ENCODE measurements at regions not wholly inside any gene's neighbourhood (a gene's known extent, or its start where the extent isn't known, plus 50 kb on each side); places are given as distances from the start of the nearest gene placed in this dataset.

- TF ChIP-seq CTCF (IDR thresholded peaks at IDR 0.05) (no peak), POLR2A (IDR thresholded peaks at IDR 0.05) (no peak)
Measured at GRCh38 chr10:42899036-42899435, 116.4 kb downstream of the BMS1 start.

All from adrenal gland (tissue), 5 donors.